ENCODE measurements at regions not wholly inside any gene's neighbourhood (a gene's known extent, or its start where the extent isn't known, plus 50 kb on each side); places are given as distances from the start of the nearest gene placed in this dataset.

GRCh38 chr1:105326886-105327285 is 1577.2 kb downstream of the AMY1C start:
- TF ChIP-seq CTCF (IDR thresholded peaks at IDR 0.05) (no peak), POLR2A (IDR thresholded peaks at IDR 0.05) (no peak)
